ENCODE measurements at regions not wholly inside any gene's neighbourhood (a gene's known extent, or its start where the extent isn't known, plus 50 kb on each side); places are given as distances from the start of the nearest gene placed in this dataset.
A peak's percentile ranks its signal among the peaks of the same experiment; 100 is the strongest.

GRCh38 chr12:91562476-91562875 lies 379.9 kb upstream of the DCN start:
- BruUV-seq (replicated peaks), result no TSS peak
- intact Hi-C loops (cut with micrococcal nuclease; ENCODE audit: unreplicated experiment), result no loop called here
- H3K27me3 ChIP-seq (ENCODE audit: insufficient read depth, low read depth), result no peaks in the 10 kb centered on the region

GRCh38 chr12:91561958-91562325 lies 379.3 kb upstream of the DCN start:
- no peaks in the 10 kb centered on the region for H3K9me2 ChIP-seq (ENCODE audit: insufficient read depth)
- H3K9me3 ChIP-seq (ENCODE audit: insufficient read depth, low read depth), result no peaks in the 10 kb centered on the region
- no peaks in the 10 kb centered on the region for H4K20me1 ChIP-seq (ENCODE audit: insufficient read depth)
- no peaks in the 10 kb centered on the region for H3K36me3 ChIP-seq (ENCODE audit: low read depth)
- H3K4me1 ChIP-seq (replicated peaks; ENCODE audit: insufficient read depth), result no peaks in the 10 kb centered on the region
- BruUV-seq (replicated peaks), result no TSS peak
- H3K79me2 ChIP-seq (ENCODE audit: low read depth), result no peaks in the 10 kb centered on the region
- CTCF ChIA-PET, result no interaction called here
- intact Hi-C loops (cut with micrococcal nuclease; ENCODE audit: unreplicated experiment), result no loop called here
- POLR2A ChIA-PET (ENCODE audit: unreplicated experiment), result interaction anchor here (0.7 kb wide), 1 partner anchor 148 kb away, joined by 3 read pairs; no protein-coding TSS in a partner anchor
- TF ChIP-seq EZH2 (IDR thresholded peaks at IDR 0.05; ENCODE audit: low read depth) (no peak), CTCF (conservative IDR thresholded peaks at IDR 0.05) (no peak)
- no peaks in the 10 kb centered on the region for H3F3A ChIP-seq (ENCODE audit: insufficient read depth, low read depth)
- H3K27me3 ChIP-seq (ENCODE audit: insufficient read depth, low read depth), result no peaks in the 10 kb centered on the region
- no peak overlapping the region for H3K4me3 ChIP-seq
- H2AFZ ChIP-seq, result no peak overlapping the region
- H3K4me2 ChIP-seq, result no peak overlapping the region
- no peak for DNase-seq
- no peak overlapping the region for H3K27ac ChIP-seq

More at GRCh38 chr12:91562476-91562875, 379.9 kb upstream of the DCN start:
- peak overlapping the region; percentile 21 for H3K4me2 ChIP-seq
- no peaks in the 10 kb centered on the region for H3K9me2 ChIP-seq (ENCODE audit: insufficient read depth)
- H3K27ac ChIP-seq, result no peak overlapping the region
- DNase-seq, result no peak
- H3K36me3 ChIP-seq (ENCODE audit: low read depth), result no peaks in the 10 kb centered on the region
- TF ChIP-seq EZH2 (IDR thresholded peaks at IDR 0.05; ENCODE audit: low read depth) (no peak), CTCF (conservative IDR thresholded peaks at IDR 0.05) (no peak; the same call in 1 of the 2 replicates)
- H3K4me1 ChIP-seq (replicated peaks; ENCODE audit: insufficient read depth), result no peaks in the 10 kb centered on the region
- ChIA-PET CTCF (no interaction called here), POLR2A (ENCODE audit: unreplicated experiment) (interaction anchor here (0.7 kb wide), 1 partner anchor 148 kb away, joined by 3 read pairs; no protein-coding TSS in a partner anchor)
- peak overlapping the region; percentile 41; the same call in 1 of the 2 replicates for H2AFZ ChIP-seq
- H3K9me3 ChIP-seq (ENCODE audit: insufficient read depth, low read depth), result no peaks in the 10 kb centered on the region
- H3K4me3 ChIP-seq, result no peak overlapping the region
- H3F3A ChIP-seq (ENCODE audit: insufficient read depth, low read depth), result no peaks in the 10 kb centered on the region
- no peaks in the 10 kb centered on the region for H3K79me2 ChIP-seq (ENCODE audit: low read depth)
- no peaks in the 10 kb centered on the region for H4K20me1 ChIP-seq (ENCODE audit: insufficient read depth)

GRCh38 chr12:91561301-91561957 lies 378.8 kb upstream of the DCN start:
- Histone ChIP-seq H3K36me3 (ENCODE audit: low read depth) (no peaks in the 10 kb centered on the region), H3K9me3 (ENCODE audit: insufficient read depth, low read depth) (no peaks in the 10 kb centered on the region), H3K4me2 (no peak overlapping the region), H3F3A (ENCODE audit: insufficient read depth, low read depth) (no peaks in the 10 kb centered on the region), H3K4me3 (no peak overlapping the region), H3K4me1 (replicated peaks; ENCODE audit: insufficient read depth) (no peaks in the 10 kb centered on the region), H2AFZ (no peak overlapping the region), H3K27ac (no peak overlapping the region), H3K9me2 (ENCODE audit: insufficient read depth) (no peaks in the 10 kb centered on the region), H3K79me2 (ENCODE audit: low read depth) (no peaks in the 10 kb centered on the region), H4K20me1 (ENCODE audit: insufficient read depth) (no peaks in the 10 kb centered on the region), H3K27me3 (ENCODE audit: insufficient read depth, low read depth) (no peaks in the 10 kb centered on the region)
- intact Hi-C loops (cut with micrococcal nuclease; ENCODE audit: unreplicated experiment), result no loop called here
- CTCF ChIA-PET, result no interaction called here
- POLR2A ChIA-PET (ENCODE audit: unreplicated experiment), result no interaction called here
- no peak for DNase-seq
- no peak for TF ChIP-seq EZH2 (IDR thresholded peaks at IDR 0.05; ENCODE audit: low read depth)
- TF ChIP-seq CTCF (conservative IDR thresholded peaks at IDR 0.05), result no peak
- no TSS peak for BruUV-seq (replicated peaks)

All from PC-9 (cell line).